GM12891 (cell line): ENCODE measurements at regions not wholly inside any gene's neighbourhood (a gene's known extent, or its start where the extent isn't known, plus 50 kb on each side); places are given as distances from the start of the nearest gene placed in this dataset.

Source experiments
- POLR2A ChIP-seq: IDR thresholded peaks from 2 replicates; pipeline ENCODE4 v1.6.1; 2011; ENCODE audit warnings: low read depth, low read length, control low read depth
- POU2F2 ChIP-seq: IDR thresholded peaks from 2 replicates; pipeline ENCODE4 v1.6.1; 2011; ENCODE audit warnings: low read depth, mild to moderate bottlenecking, control low read depth, low read length, moderate library complexity
- TAF1 ChIP-seq: IDR thresholded peaks from 2 replicates; pipeline ENCODE4 v1.6.1; 2011; ENCODE audit warnings: low read depth, low read length, control low read depth

DNA sequence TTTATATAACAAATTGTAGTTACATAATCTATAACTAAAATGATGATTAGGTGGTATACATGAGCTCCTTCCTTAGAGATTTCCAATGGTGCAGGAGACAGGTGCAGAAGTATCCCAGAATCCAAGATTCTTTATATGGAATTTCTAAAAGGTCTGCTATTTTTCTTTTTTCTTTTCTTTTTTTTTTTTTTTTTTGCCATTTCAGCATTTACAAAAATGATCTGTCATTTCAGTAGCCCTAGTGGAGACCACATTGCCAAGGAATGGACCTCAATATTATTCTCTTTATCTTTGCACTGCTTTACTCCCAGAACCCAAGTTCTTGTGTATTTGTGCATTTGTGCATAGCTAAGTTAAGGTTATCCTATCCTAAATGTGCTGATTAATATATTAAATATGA is 61.7 kb downstream of the MRPS30 start:
- no peak for TF ChIP-seq TAF1
- no peak for TF ChIP-seq POU2F2
- no peak for TF ChIP-seq POLR2A
